DOHH2 (cell line): ENCODE measurements at regions not wholly inside any gene's neighbourhood (a gene's known extent, or its start where the extent isn't known, plus 50 kb on each side); places are given as distances from the start of the nearest gene placed in this dataset.

Experiments used
- H3F3A ChIP-seq: fragments of 200-600 bp; sonication (generic), shearing (Covaris generic); 2 replicates; pipeline ENCODE4 v1.6.0; 2016; ENCODE audit warnings: antibody characterized with exemption, mild to moderate bottlenecking; ENCODE audit not compliant: control insufficient read depth, insufficient read depth
- H3K27ac ChIP-seq: fragments of 200-600 bp; sonication (generic); 2 replicates; pipeline ENCODE4 v1.5.1; 2014; ENCODE audit warnings: low read depth, mild to moderate bottlenecking, low read length, moderate library complexity
- H3K27me3 ChIP-seq: fragments of 200-600 bp; sonication (generic); 2 replicates; pipeline ENCODE4 v1.6.1; 2014; ENCODE audit warnings: mild to moderate bottlenecking, low read length, mixed read lengths; ENCODE audit not compliant: control insufficient read depth
- H3K36me3 ChIP-seq: fragments of 200-600 bp; sonication (generic); 2 replicates; pipeline ENCODE4 v1.6.1; 2014; ENCODE audit warnings: mild to moderate bottlenecking, low read length, moderate library complexity, mixed read lengths; ENCODE audit not compliant: control insufficient read depth
- H3K4me1 ChIP-seq: fragments of 200-600 bp; sonication (generic); 2 replicates; pipeline ENCODE4 v1.6.1; 2014; ENCODE audit warnings: mild to moderate bottlenecking, low read length, mixed read lengths; ENCODE audit not compliant: control insufficient read depth
- H3K4me2 ChIP-seq: fragments of 200-600 bp; sonication (generic); 2 replicates; pipeline ENCODE4 v1.6.0; 2014; ENCODE audit warnings: mild to moderate bottlenecking, low read length, moderate library complexity
- H3K4me3 ChIP-seq: fragments of 200-600 bp; sonication (generic); 2 replicates; pipeline ENCODE4 v1.5.1; 2014; ENCODE audit warnings: mild to moderate bottlenecking, low read length, mixed read lengths
- H3K79me2 ChIP-seq: fragments of 200-600 bp; sonication (generic); 2 replicates; pipeline ENCODE4 v1.6.1; 2014; ENCODE audit warnings: mild to moderate bottlenecking, low read length, mixed read lengths; ENCODE audit not compliant: control insufficient read depth
- H3K9me2 ChIP-seq: fragments of 200-600 bp; sonication (generic); replicated peaks from 2 replicates; pipeline ENCODE4 v1.6.1; 2014; ENCODE audit warnings: mild to moderate bottlenecking, low read length, mixed read lengths; ENCODE audit not compliant: control insufficient read depth
- H3K9me3 ChIP-seq: fragments of 200-600 bp; sonication (generic); 2 replicates; pipeline ENCODE4 v1.6.1; 2014; ENCODE audit warnings: antibody characterized with exemption, low read length, mixed read lengths; ENCODE audit not compliant: control insufficient read depth, insufficient read depth
- H4K20me1 ChIP-seq: fragments of 200-600 bp; sonication (generic); 2 replicates; pipeline ENCODE4 v1.6.0; 2014; ENCODE audit warnings: low read depth, mild to moderate bottlenecking, antibody characterized with exemption, low read length, moderate library complexity; ENCODE audit not compliant: control insufficient read depth, insufficient read depth
- CTCF ChIP-seq: fragments of 200-600 bp; sonication (generic); IDR thresholded peaks from one replicate; pipeline ENCODE4 v1.5.1; 2014; ENCODE audit warnings: antibody characterized with exemption, mild to moderate bottlenecking, low read depth, low read length; ENCODE audit not compliant: poor library complexity, severe bottlenecking
- EZH2phosphoT487 ChIP-seq: fragments of 200-600 bp; sonication (generic); IDR thresholded peaks from 2 replicates; pipeline ENCODE4 v1.6.1; 2017; ENCODE audit warnings: borderline replicate concordance, mild to moderate bottlenecking, antibody characterized with exemption, low read length, moderate library complexity, mixed read lengths

GRCh38 chr6:43931201-43931600, 161.2 kb downstream of the VEGFA start:
- H3K4me3 ChIP-seq, result no peak overlapping the region
- H3K4me1 ChIP-seq, result no peaks in the 10 kb centered on the region
- no peak overlapping the region for H3K27ac ChIP-seq
- no peaks in the 10 kb centered on the region for H3K79me2 ChIP-seq
- H3K4me2 ChIP-seq, result no peak overlapping the region
- no peaks in the 10 kb centered on the region for H3K9me3 ChIP-seq
- H4K20me1 ChIP-seq, result no peaks in the 10 kb centered on the region
- H3K27me3 ChIP-seq, result no peaks in the 10 kb centered on the region
- H3K9me2 ChIP-seq, result no peaks in the 10 kb centered on the region
- no peaks in the 10 kb centered on the region for H3K36me3 ChIP-seq
- no peaks in the 10 kb centered on the region for H3F3A ChIP-seq
- TF ChIP-seq CTCF (no peak), EZH2phosphoT487 (no peak)

- Histone ChIP-seq H3K36me3 (no peaks in the 10 kb centered on the region), H3K4me1 (no peaks in the 10 kb centered on the region)
These were observed 160.6 kb downstream of the VEGFA start for GRCh38 chr6:43930440-43931154.

GRCh38 chr6:43929511-43929910, 159.5 kb downstream of the VEGFA start:
- Histone ChIP-seq H3K79me2 (no peaks in the 10 kb centered on the region), H3F3A (no peaks in the 10 kb centered on the region), H3K4me2 (no peak overlapping the region), H3K9me2 (no peaks in the 10 kb centered on the region), H3K4me1 (no peaks in the 10 kb centered on the region), H3K36me3 (no peaks in the 10 kb centered on the region), H3K27ac (no peak overlapping the region), H3K4me3 (no peak overlapping the region), H3K27me3 (no peaks in the 10 kb centered on the region), H4K20me1 (no peaks in the 10 kb centered on the region), H3K9me3 (no peaks in the 10 kb centered on the region)
- no peak for TF ChIP-seq CTCF
- TF ChIP-seq EZH2phosphoT487, result no peak

More at GRCh38 chr6:43930440-43931154, 160.6 kb downstream of the VEGFA start:
- H3K79me2 ChIP-seq, result no peaks in the 10 kb centered on the region
- H3K9me3 ChIP-seq, result no peaks in the 10 kb centered on the region
- H3K27ac ChIP-seq, result no peak overlapping the region
- TF ChIP-seq EZH2phosphoT487 (no peak), CTCF (no peak)
- no peaks in the 10 kb centered on the region for H3K27me3 ChIP-seq
- no peaks in the 10 kb centered on the region for H3F3A ChIP-seq
- H3K4me2 ChIP-seq, result no peak overlapping the region
- no peaks in the 10 kb centered on the region for H3K9me2 ChIP-seq
- no peak overlapping the region for H3K4me3 ChIP-seq
- H4K20me1 ChIP-seq, result no peaks in the 10 kb centered on the region
